GM10266 (cell line): ENCODE measurements at regions not wholly inside any gene's neighbourhood (a gene's known extent, or its start where the extent isn't known, plus 50 kb on each side); places are given as distances from the start of the nearest gene placed in this dataset.
"Not testable (repeated sequence)": the region's sequence is repeated elsewhere in the genome, so short reads cannot be mapped to it uniquely, and the experiment has no call there.

Experiments
- DNase-seq: peaks from one replicate; pipeline ENCODE4 v3.0.0; 2012; ENCODE audit errors: extremely low spot score
- CTCF ChIP-seq: IDR thresholded peaks from 2 replicates; pipeline ENCODE4 v1.5.1; 2012; ENCODE audit warnings: mild to moderate bottlenecking, low read depth; ENCODE audit not compliant: control insufficient read depth, insufficient read depth; ENCODE audit errors: missing control alignments

GRCh38 chr2:204154863-204155262 lies 218.3 kb downstream of the ICOS start:
- TF ChIP-seq CTCF = no peak
- DNase-seq = no peak

- TF ChIP-seq CTCF = no peak
- no peak for DNase-seq
Observed at GRCh38 chr2:204156456-204156855, 219.9 kb downstream of the ICOS start.

DNA sequence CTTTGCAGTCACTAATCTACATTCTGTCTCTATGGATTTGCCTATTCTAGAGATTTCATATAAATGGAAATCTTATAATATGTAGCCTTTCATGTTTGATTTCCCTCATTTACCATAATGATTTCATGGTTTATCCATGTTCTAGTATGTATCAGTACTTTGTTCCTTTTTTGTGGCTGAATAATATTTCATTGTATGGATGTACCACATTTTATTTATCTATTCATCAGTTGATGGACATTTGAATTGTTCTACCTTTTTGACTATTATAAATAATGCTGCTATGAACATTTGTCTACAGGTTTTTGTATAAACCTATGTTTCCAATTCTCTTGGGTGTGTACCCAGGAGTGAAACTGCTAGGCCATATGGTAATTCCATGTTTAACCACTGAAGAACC lies 221.1 kb downstream of the ICOS start:
- DNase-seq = no peak
- TF ChIP-seq CTCF = no peak

- no peak for DNase-seq
- no peak for TF ChIP-seq CTCF
Observed at GRCh38 chr2:204159526-204159925, 223.0 kb downstream of the ICOS start.

DNA sequence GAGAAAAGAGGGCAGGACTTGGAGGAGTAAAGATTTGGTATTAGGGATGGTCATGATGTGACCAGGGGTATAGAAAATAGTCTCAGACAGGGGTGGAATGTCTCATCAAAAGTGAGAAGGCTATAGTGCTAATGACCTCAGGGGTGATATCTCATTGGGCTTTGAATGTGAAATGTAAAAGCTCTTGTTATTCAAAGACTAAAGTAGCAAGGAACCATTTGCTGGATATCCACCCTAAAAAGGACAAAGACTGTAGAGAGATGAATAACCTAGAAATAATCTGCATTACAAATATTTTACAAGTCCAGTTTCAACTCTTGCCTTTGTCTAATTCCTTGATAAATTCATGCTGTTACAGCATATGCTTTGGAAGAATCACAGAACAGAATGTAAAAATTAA lies 224.4 kb downstream of the ICOS start:
- no peak for TF ChIP-seq CTCF
- DNase-seq = no peak

DNA sequence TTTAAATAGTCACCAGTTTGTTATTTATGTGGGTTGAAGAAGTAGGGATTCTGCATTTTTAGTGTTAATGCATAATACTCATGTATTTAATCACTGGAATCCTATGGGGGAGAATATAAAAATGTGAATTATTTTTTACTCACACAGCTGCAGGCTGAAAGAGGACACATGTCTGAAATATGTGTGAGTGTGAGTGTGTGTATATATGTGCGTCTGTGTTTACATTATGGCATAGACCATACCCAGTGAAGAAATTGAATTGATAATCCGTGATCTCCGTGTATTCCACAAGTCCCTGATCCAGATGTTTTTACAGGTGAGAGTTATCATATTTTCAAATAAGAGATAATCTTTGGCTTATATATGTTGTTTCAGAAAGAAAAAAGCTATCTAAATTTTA lies 225.3 kb downstream of the ICOS start:
- DNase-seq = no peak
- TF ChIP-seq CTCF = no peak

DNA sequence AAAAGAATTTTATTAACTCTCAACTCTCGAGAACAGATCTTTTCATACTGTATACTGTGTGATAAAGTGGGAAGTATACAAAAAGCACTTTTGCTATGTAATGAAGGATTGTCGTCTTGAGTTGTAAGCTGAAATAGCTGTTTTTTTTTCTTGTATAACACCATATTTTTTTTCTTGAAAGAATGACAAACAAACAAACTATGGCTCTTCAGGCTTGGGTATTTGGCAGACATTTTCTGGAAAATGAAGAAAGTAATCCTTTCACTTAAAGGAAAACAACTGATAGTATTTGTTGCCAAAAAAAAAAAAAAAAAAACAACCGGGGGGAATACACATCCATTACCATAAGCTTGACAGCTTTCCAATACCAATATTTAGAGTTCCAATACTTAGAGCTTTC lies 230.4 kb downstream of the ICOS start:
- TF ChIP-seq CTCF = no peak
- DNase-seq = no peak

GRCh38 chr2:204167670-204168069 lies 231.1 kb downstream of the ICOS start:
- DNase-seq = not testable (repeated sequence)
